ENCODE measurements at regions not wholly inside any gene's neighbourhood (a gene's known extent, or its start where the extent isn't known, plus 50 kb on each side); places are given as distances from the start of the nearest gene placed in this dataset.

GRCh38 chr7:68058014-68058413 lies 1061.4 kb downstream of the TYW1 start:
- Histone ChIP-seq H2AK5ac (ENCODE audit: low read depth, low read length) (no peak overlapping the region), H4K5ac (ENCODE audit: low read depth, low read length) (no peak overlapping the region), H4K91ac (ENCODE audit: insufficient read depth, low read depth, low read length) (no peak overlapping the region), H3K14ac (replicated peaks; ENCODE audit: low read depth, low read length) (no peak overlapping the region), H4K20me1 (ENCODE audit: insufficient read depth, low read length) (no peaks in the 10 kb centered on the region), H2AFZ (replicated peaks; ENCODE audit: low read length, poor library complexity) (no peak overlapping the region), H3K56ac (ENCODE audit: extremely low read depth, insufficient read depth, low read length) (no peak overlapping the region), H3K23ac (ENCODE audit: low read depth, low read length) (no peak overlapping the region), H3K18ac (ENCODE audit: low read depth, low read length) (no peak overlapping the region), H2BK120ac (ENCODE audit: low read depth, low read length) (no peak overlapping the region), H2BK5ac (ENCODE audit: low read depth, low read length, poor library complexity, severe bottlenecking) (no peak overlapping the region), H3K4me3 (ENCODE audit: insufficient read depth, low read depth, low read length) (no peak overlapping the region), H3K27me3 (ENCODE audit: control insufficient read depth, insufficient read depth, low read length) (no peaks in the 10 kb centered on the region), H3K9ac (ENCODE audit: low read depth, low read length) (no peak overlapping the region), H3K4me1 (ENCODE audit: control insufficient read depth, insufficient read depth, low read length) (no peaks in the 10 kb centered on the region), H3K9me1 (ENCODE audit: insufficient read depth, low read length) (no peaks in the 10 kb centered on the region), H4K8ac (ENCODE audit: low read depth in 2 of 2, low read length in 2 of 2) (no peak overlapping the region), H2AK9ac (replicated peaks; ENCODE audit: low read depth, low read length, poor library complexity) (no peak overlapping the region), H2BK20ac (ENCODE audit: low read depth, low read length) (no peak overlapping the region), H3K27ac (ENCODE audit: insufficient read depth, low read length) (no peak overlapping the region), H3K79me1 (ENCODE audit: low read depth in 1 of 2, low read length in 2 of 2) (no peaks in the 10 kb centered on the region), H3K36me3 (ENCODE audit: control insufficient read depth, insufficient read depth, low read length) (no peaks in the 10 kb centered on the region), H3K9me3 (ENCODE audit: control insufficient read depth, insufficient read depth, low read length) (peaks cover 15% of the 10 kb centered on the region), H3K4ac (ENCODE audit: low read depth, low read length) (no peak overlapping the region), H2BK15ac (ENCODE audit: low read depth, low read length) (no peak overlapping the region), H3K4me2 (ENCODE audit: low read depth, low read length) (no peak overlapping the region)
- intact Hi-C loops (cut with micrococcal nuclease) (no loop called here), dilution Hi-C loops (cut with HindIII; ENCODE audit: low sequenced_read_pairs, unreplicated experiment) (no loop called here), in situ Hi-C loops (cut with MboI; ENCODE audit: low sequenced_read_pairs) (no loop called here)
- no peak for ATAC-seq (ENCODE audit: low read depth)
- ChIA-PET POLR2A (ENCODE audit: unreplicated experiment) (no interaction called here), CTCF (no interaction called here)
- WGBS, 2 experiments (ENCODE audit: extremely low coverage in 2 of 2, insufficient read length in 1 of 2), result no CpG with 5 or more reads among the region's 2 CpGs
- TF ChIP-seq MAZ (IDR thresholded peaks at IDR 0.05; ENCODE audit: borderline replicate concordance, low read depth, low read length), result no peak
- TF ChIP-seq RCOR1 (IDR thresholded peaks at IDR 0.05; ENCODE audit: insufficient replicate concordance, low read length), result no peak
- no peak for TF ChIP-seq NFE2L2 (IDR thresholded peaks at IDR 0.05; ENCODE audit: low read depth, low read length)
- no peak for TF ChIP-seq MXI1 (IDR thresholded peaks at IDR 0.05; ENCODE audit: borderline replicate concordance, low read depth, low read length)
- no peak for TF ChIP-seq RFX5 (IDR thresholded peaks at IDR 0.05; ENCODE audit: low read depth, low read length)
- TF ChIP-seq POLR2A (IDR thresholded peaks at IDR 0.05; ENCODE audit: low read depth, low read length), result no peak
- TF ChIP-seq CHD1 (IDR thresholded peaks at IDR 0.05; ENCODE audit: low read depth, low read length), result no peak
- no peak for TF ChIP-seq SMC3 (IDR thresholded peaks at IDR 0.05; ENCODE audit: low read depth, low read length)
- no peak for TF ChIP-seq USF2 (IDR thresholded peaks at IDR 0.05; ENCODE audit: low read depth, low read length)
- DNase-seq, result no peak
- BruUV-seq (replicated peaks), result no TSS peak

Measured in IMR-90 (cell line).